CD4-positive, alpha-beta T cell (primary cell): ENCODE measurements at regions not wholly inside any gene's neighbourhood (a gene's known extent, or its start where the extent isn't known, plus 50 kb on each side); places are given as distances from the start of the nearest gene placed in this dataset.
A peak's percentile ranks its signal among the peaks of the same experiment; 100 is the strongest.

Experiments used
- ATAC-seq: fragments of 200-7000 bp; cut with Tn5 transposase; one replicate; pipeline ENCODE4 v1.10.0; 2022; ENCODE audit warnings: mild to moderate bottlenecking; ENCODE audit not compliant: poor library complexity
- CTCF ChIA-PET: fragments of 350-600 bp; sonication (Branson Sonifier 250); formaldehyde crosslinking; loops from one replicate; lab custom pipeline; 2021; ENCODE audit warnings: antibody characterized with exemption, inconsistent platforms; lab: Charles Lee
- POLR2A ChIA-PET: fragments of 350-600 bp; sonication (Branson Sonifier 250); formaldehyde crosslinking; loops from one replicate; lab custom pipeline; 2021; ENCODE audit warnings: antibody characterized with exemption, inconsistent platforms; lab: Charles Lee
- DNase-seq, 14 experiments: peaks; one replicate each; pipeline ENCODE4 v3.0.0-alpha.2; 2013 to 2020; ENCODE audit warnings: mixed read lengths in 2 of 14
- H3K27ac ChIP-seq, 2 donors: one replicate each; pipeline versions ENCODE4 v1.5.1 to v1.7.0; 2013; ENCODE audit warnings: low read length in 2 of 2, low read depth in 1 of 2, mild to moderate bottlenecking in 1 of 2
- H3K27me3 ChIP-seq, 2 experiments: 1 replicate in 1 of 2; 2 replicates in 1 of 2; pipeline versions ENCODE4 v1.6.1 to v1.7.0; 2013; ENCODE audit warnings: low read length in 2 of 2, control low read depth in 1 of 2, mild to moderate bottlenecking in 1 of 2, moderate library complexity in 1 of 2; ENCODE audit not compliant: insufficient read depth in 2 of 2, control insufficient read depth in 1 of 2
- H3K36me3 ChIP-seq: one replicate; pipeline ENCODE4 v1.6.1; 2013; ENCODE audit warnings: low read length, control low read depth; ENCODE audit not compliant: insufficient read depth
- H3K4me1 ChIP-seq: one replicate; pipeline ENCODE4 v1.6.1; 2013; ENCODE audit warnings: low read length, control low read depth; ENCODE audit not compliant: insufficient read depth
- H3K4me3 ChIP-seq: one replicate; pipeline ENCODE4 v1.5.1; 2013; ENCODE audit warnings: mild to moderate bottlenecking, low read length, moderate library complexity
- H3K9me3 ChIP-seq, 2 experiments: 1 replicate in 1 of 2; 2 replicates in 1 of 2; pipeline versions ENCODE4 v1.6.1 to v1.7.0; 2013; ENCODE audit warnings: low read length in 2 of 2, mild to moderate bottlenecking in 2 of 2, control low read depth in 1 of 2, moderate library complexity in 1 of 2; ENCODE audit not compliant: control insufficient read depth in 1 of 2, insufficient read depth in 1 of 2
- H3K27ac Mint-ChIP-seq: one replicate; pipeline ENCODE4 v1.8.0; 2020; ENCODE audit warnings: mixed read lengths
- H3K27me3 Mint-ChIP-seq: one replicate; pipeline ENCODE4 v1.8.0; 2021; ENCODE audit warnings: mixed read lengths
- H3K36me3 Mint-ChIP-seq: one replicate; pipeline ENCODE4 v1.8.0; 2021; ENCODE audit warnings: low read depth, mixed read lengths
- H3K4me1 Mint-ChIP-seq: one replicate; pipeline ENCODE4 v1.8.0; 2021; ENCODE audit warnings: low read depth, mixed read lengths
- H3K4me3 Mint-ChIP-seq: one replicate; pipeline ENCODE4 v1.8.0; 2020; ENCODE audit warnings: mild to moderate bottlenecking, mixed read lengths
- H3K9me3 Mint-ChIP-seq: one replicate; pipeline ENCODE4 v1.8.0; 2020; ENCODE audit warnings: mixed read lengths
- intact Hi-C, 2 experiments: fragments of 100-400 bp; cut with DNase I in 1 of 2; cut with micrococcal nuclease in 1 of 2; formaldehyde crosslinking; loops; one replicate each; pipeline versions ENCODE4 v1.15.1 to v1.9.0; 2023 to 2025; cut with DNase I, micrococcal nuclease
- TF ChIP-seq, protein P1 (sequence below): fragments of 200-600 bp; IDR thresholded peaks from one replicate; pipeline ENCODE4 v1.8.0; 2022; ENCODE audit warnings: antibody characterized with exemption, mild to moderate bottlenecking

DNA sequence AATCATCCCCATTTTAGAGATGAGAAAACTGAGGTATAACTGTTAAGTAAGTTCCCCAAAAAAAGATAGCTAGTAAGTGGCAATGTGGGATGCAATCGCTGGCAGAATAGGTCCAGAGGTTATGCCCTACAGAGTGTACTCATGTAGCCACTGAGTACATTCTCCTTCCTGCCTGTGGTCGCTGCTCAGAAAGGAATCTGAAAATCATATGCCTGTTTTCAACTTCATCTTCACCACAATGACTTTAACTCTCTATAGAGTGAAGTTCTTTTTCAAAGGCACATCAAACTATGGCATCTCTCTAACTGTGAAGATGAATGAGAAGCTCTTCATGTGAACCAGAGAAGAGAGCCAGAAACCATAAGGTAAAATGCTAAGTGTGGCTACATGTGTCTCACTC, 162.2 kb upstream of the SLC25A13 start:
- TF ChIP-seq, protein P1, sequence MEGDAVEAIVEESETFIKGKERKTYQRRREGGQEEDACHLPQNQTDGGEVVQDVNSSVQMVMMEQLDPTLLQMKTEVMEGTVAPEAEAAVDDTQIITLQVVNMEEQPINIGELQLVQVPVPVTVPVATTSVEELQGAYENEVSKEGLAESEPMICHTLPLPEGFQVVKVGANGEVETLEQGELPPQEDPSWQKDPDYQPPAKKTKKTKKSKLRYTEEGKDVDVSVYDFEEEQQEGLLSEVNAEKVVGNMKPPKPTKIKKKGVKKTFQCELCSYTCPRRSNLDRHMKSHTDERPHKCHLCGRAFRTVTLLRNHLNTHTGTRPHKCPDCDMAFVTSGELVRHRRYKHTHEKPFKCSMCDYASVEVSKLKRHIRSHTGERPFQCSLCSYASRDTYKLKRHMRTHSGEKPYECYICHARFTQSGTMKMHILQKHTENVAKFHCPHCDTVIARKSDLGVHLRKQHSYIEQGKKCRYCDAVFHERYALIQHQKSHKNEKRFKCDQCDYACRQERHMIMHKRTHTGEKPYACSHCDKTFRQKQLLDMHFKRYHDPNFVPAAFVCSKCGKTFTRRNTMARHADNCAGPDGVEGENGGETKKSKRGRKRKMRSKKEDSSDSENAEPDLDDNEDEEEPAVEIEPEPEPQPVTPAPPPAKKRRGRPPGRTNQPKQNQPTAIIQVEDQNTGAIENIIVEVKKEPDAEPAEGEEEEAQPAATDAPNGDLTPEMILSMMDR = no peak
- intact Hi-C loops = no loop called here
- H3K27ac Mint-ChIP-seq = no peak overlapping the region

DNA sequence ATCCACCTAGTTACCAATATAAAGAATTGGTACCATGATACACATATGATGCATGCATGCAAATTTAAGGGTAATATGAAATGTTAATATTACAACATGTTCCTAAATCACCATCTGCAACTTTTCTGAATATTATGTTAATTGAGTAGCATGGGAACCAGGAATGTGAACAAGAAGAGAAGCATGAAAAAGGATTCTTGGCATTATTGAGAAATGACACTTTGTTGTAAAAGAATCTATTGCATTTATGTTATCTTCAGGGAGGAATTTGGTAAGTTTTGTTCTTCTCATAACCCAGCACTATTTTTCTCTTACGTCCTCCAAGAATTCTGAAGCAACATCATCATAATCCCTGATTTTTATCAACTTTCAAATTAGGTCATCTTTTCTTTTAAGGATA, 159.9 kb upstream of the SLC25A13 start:
- Histone ChIP-seq H3K4me3 (no peak overlapping the region), H3K4me1 (no peaks in the 10 kb centered on the region), H3K27me3 (no peaks in the 10 kb centered on the region), H3K36me3 (no peaks in the 10 kb centered on the region), H3K27ac (no peak overlapping the region), H3K9me3 (no peaks in the 10 kb centered on the region)
- Mint-ChIP-seq H3K4me1 (peaks cover 16% of the 10 kb centered on the region), H3K27ac (no peak overlapping the region), H3K4me3 (no peak overlapping the region), H3K36me3 (no peaks in the 10 kb centered on the region), H3K27me3 (no peaks in the 10 kb centered on the region), H3K9me3 (no peaks in the 10 kb centered on the region)
- POLR2A ChIA-PET = no interaction called here
- DNase-seq = no peak
- TF ChIP-seq, protein P1 = no peak
- no peak for ATAC-seq
- CTCF ChIA-PET = no interaction called here
- intact Hi-C loops = no loop called here

More for the DNA sequence above, 162.2 kb upstream of the SLC25A13 start:
- Histone ChIP-seq H3K27ac (no peak overlapping the region), H3K4me3 (no peak overlapping the region), H3K36me3 (no peaks in the 10 kb centered on the region), H3K9me3 (no peaks in the 10 kb centered on the region), H3K4me1 (no peaks in the 10 kb centered on the region), H3K27me3 (no peaks in the 10 kb centered on the region)
- ATAC-seq = no peak
- Mint-ChIP-seq H3K4me3 (no peak overlapping the region), H3K27me3 (no peaks in the 10 kb centered on the region), H3K36me3 (no peaks in the 10 kb centered on the region), H3K4me1 (peaks cover 7% of the 10 kb centered on the region), H3K9me3 (no peaks in the 10 kb centered on the region)
- CTCF ChIA-PET = no interaction called here
- POLR2A ChIA-PET = no interaction called here
- no peak for DNase-seq

DNA sequence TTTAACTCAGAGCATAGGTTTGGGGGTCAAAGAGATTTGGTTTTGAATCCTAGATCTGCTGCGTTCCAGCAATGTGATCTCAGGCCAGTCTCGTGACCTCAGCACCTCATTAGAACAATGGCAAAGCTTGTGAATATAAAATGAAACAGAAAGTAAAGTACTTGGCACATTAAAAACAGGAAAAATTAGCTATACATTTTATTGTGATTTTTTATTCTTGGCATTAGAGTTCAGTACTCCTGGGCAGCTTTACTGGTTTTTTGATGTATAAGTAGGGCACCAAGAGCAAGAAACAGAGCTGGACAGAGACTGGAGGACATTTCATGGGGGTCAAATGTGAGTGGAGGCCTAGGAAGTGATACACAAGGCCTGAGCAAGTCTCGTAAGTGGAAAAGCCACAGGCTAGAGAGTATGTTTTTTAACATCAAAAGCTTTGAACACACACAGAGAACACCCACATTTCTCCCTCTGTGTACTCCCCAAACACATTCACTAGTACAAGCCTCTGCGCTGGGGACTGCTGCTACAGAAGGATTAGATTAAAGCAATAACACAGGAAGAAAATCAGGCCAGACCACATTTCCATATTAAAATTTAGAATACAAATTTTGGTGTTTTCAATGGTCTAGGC, 157.2 kb upstream of the SLC25A13 start:
- Mint-ChIP-seq H3K27ac (peak overlapping the region; percentile 75), H3K36me3 (no peaks in the 10 kb centered on the region), H3K4me1 (peaks cover 16% of the 10 kb centered on the region), H3K27me3 (no peaks in the 10 kb centered on the region), H3K9me3 (no peaks in the 10 kb centered on the region), H3K4me3 (peak overlapping the region; percentile 59)
- CTCF ChIA-PET = no interaction called here
- POLR2A ChIA-PET = interaction anchor here (0.8 kb wide), 1 partner anchor 24 kb away, joined by 3 read pairs; no protein-coding TSS in a partner anchor
- TF ChIP-seq, protein P1 = no peak
- Histone ChIP-seq H3K4me3 (peak overlapping the region; percentile 38), H3K36me3 (no peaks in the 10 kb centered on the region), H3K9me3 (no peaks in the 10 kb centered on the region), H3K27ac (peak overlapping the region in 1 of 2 donors; percentile 50), H3K27me3 (no peaks in the 10 kb centered on the region), H3K4me1 (no peaks in the 10 kb centered on the region)
- intact Hi-C loops = loop anchor here in 1 of 2 experiments (10.0 kb wide), 1 partner anchor 254 kb away; no protein-coding TSS in a partner anchor
- ATAC-seq = no peak
- DNase-seq = peak in 3 of 14 experiments; percentile 13 to 36 (median 16)
